Stimulated activated CD4-positive, alpha-beta T cell treated with anti-CD3 and anti-CD28 coated beads, Interleukin-2, amount 100 ng/mL, for 24 hours (primary cell): ENCODE measurements at regions not wholly inside any gene's neighbourhood (a gene's known extent, or its start where the extent isn't known, plus 50 kb on each side); places are given as distances from the start of the nearest gene placed in this dataset.

Experiments
- DNase-seq, 2 donors: peaks; one replicate each; pipeline ENCODE4 v3.0.0-alpha.2; 2020

DNA sequence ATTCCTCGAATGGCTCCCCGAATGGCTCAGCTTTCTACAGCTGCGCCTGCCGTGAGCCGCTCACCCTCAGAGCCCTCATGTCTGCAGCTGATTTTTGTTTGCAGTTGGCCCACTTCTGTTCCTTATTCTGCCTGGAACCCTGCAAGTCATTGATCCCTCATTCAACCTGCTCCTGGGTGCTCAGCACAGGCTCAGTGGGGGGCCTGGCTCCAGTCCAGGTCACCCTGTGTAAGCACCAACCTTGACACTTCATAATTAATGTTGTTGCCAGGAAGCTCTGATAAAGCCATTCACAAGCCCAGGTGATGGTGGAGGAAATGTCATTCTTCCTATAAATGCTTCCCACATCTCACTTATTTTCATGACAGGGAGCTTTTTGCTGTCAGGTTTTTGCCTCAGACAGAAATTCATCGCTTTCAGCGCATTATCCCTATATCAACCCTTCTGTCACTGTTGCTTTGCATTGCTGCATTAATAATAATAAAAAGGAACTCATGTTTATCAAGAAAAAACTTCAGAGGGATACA lies 85.7 kb downstream of the F11 start:
- DNase-seq = no peak

DNA sequence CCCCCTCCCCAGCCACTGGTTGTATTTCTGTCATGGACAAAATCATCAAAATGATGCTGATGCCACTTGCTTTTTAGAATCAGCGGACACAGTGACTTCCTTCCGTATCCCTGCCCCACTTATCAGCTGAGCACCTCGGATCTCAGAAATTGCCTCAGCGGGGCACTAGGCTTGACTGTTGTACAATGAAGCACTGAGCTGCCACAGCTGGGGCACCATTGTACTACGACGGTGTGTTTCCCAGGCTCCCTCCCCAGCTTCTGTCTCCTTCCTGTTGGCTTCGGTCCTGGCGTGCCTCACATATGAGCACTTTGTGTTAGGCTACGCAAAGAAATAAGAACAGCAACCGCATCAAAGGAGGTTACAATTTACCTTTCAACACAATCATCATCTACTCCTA lies 82.4 kb downstream of the F11 start:
- no peak for DNase-seq

DNA sequence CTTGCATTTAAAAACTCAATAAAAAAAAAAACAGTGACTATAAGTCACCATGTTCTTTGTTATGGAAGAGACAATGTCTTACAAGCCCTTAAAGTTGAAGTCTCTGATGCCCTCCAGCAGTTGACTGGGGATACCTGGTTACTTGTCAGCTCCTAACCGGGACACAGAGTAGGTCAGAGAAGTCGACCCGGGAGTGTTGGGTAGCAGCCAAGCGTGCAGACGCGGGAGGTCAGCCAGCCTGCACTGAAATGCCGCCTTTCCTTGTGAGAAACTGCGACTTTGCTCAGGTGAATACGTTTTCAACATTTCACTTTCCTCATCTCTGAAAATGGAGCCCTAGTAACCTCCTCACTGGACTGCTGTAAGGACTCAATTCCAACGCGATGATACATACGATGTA lies 81.8 kb downstream of the F11 start:
- DNase-seq = no peak

DNA sequence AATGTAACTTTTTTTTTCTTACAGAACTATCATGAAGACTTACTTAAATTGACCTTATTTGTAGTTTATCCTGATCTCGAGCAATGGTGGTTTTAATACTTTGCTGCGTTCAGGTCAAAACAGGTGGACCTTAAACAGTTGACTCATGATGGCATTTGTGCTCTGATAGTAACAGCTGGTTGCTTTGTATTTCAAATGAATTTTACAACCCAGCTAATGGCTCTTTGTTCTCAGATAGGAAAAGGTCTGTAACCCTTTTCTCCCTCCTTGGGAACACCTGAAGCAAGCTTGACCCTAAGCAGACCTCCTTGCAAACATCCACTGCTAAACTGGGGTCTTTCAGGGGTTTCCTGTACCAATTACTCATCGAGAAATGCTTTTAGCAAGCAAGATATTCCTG lies 79.2 kb downstream of the F11 start:
- no peak for DNase-seq

DNA sequence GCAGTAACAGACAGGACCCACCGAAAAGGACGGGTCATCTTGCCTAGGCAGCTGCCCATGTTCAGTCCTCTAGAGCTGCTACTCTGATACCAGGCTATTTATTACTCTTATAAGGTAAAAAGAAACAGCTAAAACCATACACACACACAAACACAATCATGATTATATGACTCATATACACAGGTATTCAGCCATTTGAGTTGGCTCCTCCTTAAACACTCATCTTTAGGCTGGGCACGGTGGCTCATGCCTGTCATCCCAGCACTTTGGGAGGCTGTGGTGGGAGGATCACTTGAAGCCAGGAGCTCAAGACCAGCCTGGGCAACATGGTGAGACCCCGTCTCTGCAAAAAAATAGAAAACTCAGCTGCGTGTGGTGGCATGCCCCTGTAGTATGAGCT lies 76.6 kb downstream of the F11 start:
- DNase-seq = no peak

DNA sequence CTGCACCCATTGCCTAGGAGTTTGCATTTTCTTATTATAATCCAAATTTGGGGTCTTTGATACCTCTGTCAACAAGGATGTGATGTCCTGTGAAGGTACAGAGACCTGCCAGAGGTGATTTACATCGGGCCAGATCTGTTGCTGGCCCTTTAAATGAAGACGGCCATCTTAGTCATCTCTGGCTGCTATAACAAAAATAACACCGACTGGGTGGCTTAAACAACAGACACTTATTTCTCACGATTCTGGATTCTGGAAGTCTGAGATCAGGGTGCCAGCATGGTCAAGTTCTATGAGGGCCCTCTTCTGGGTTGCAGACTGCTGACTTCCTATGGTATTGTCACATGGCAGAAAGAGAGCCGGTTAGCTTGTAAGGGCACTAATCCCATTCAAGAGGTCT lies 75.7 kb downstream of the F11 start:
- no peak for DNase-seq
